DND-41 (cell line): ENCODE measurements at regions not wholly inside any gene's neighbourhood (a gene's known extent, or its start where the extent isn't known, plus 50 kb on each side); places are given as distances from the start of the nearest gene placed in this dataset.

Experiments used
- ATAC-seq: fragments of 200-7000 bp; cut with Tn5 transposase; 3 replicates; pipeline ENCODE4 v1.9.1; 2021; ENCODE audit warnings: low read depth; ENCODE audit not compliant: insufficient read depth
- DNase-seq: peaks from one replicate; pipeline ENCODE4 v3.0.0-alpha.2; 2020
- H2AFZ ChIP-seq: 2 replicates; pipeline ENCODE4 v1.6.0; 2012; ENCODE audit warnings: low read depth, low read length
- H3K27ac ChIP-seq: 2 replicates; pipeline ENCODE4 v1.5.1; 2012; ENCODE audit warnings: low read length, inconsistent platforms
- H3K27me3 ChIP-seq: fragments of 200-600 bp; sonication (generic); 2 replicates; pipeline ENCODE4 v1.6.0; 2012; ENCODE audit warnings: low read length, mild to moderate bottlenecking, inconsistent platforms; ENCODE audit not compliant: insufficient read depth, poor library complexity
- H3K36me3 ChIP-seq: 2 replicates; pipeline ENCODE4 v1.5.1; 2012; ENCODE audit warnings: low read length, inconsistent platforms; ENCODE audit not compliant: insufficient read depth
- H3K4me1 ChIP-seq: 2 replicates; pipeline ENCODE4 v1.5.1; 2012; ENCODE audit warnings: mild to moderate bottlenecking, low read length; ENCODE audit not compliant: insufficient read depth
- H3K4me2 ChIP-seq: 2 replicates; pipeline ENCODE4 v1.6.0; 2012; ENCODE audit warnings: mild to moderate bottlenecking, moderate library complexity, low read length, inconsistent platforms; ENCODE audit not compliant: insufficient read depth
- H3K4me3 ChIP-seq, 2 experiments: fragments of 200-600 bp in 1 of 2; shearing (Covaris generic) in 1 of 2; 2 replicates each; pipeline ENCODE4 v1.5.1; 2012 to 2016; ENCODE audit warnings: inconsistent platforms in 2 of 2, low read length in 2 of 2, mild to moderate bottlenecking in 2 of 2, low read depth in 1 of 2, moderate library complexity in 1 of 2
- H3K79me2 ChIP-seq: 2 replicates; pipeline ENCODE4 v1.6.0; 2012; ENCODE audit warnings: low read length, inconsistent platforms; ENCODE audit not compliant: insufficient read depth
- H3K9ac ChIP-seq: 2 replicates; pipeline ENCODE4 v1.6.0; 2012; ENCODE audit warnings: low read depth, mild to moderate bottlenecking, inconsistent platforms, low read length, moderate library complexity
- H3K9me3 ChIP-seq: 2 replicates; pipeline ENCODE4 v1.5.1; 2012; ENCODE audit warnings: low read length, moderate library complexity, mild to moderate bottlenecking, inconsistent platforms; ENCODE audit not compliant: insufficient read depth, severe bottlenecking
- H4K20me1 ChIP-seq: 2 replicates; pipeline ENCODE4 v1.6.0; 2012; ENCODE audit warnings: low read length; ENCODE audit not compliant: insufficient read depth
- CTCF ChIP-seq: IDR thresholded peaks from 2 replicates; pipeline ENCODE4 v1.5.1; 2012; ENCODE audit warnings: borderline replicate concordance, low read length, moderate library complexity, mild to moderate bottlenecking; ENCODE audit not compliant: poor library complexity, severe bottlenecking; ENCODE audit errors: extremely low read depth
- EZH2 ChIP-seq: IDR thresholded peaks from 3 replicates; pipeline ENCODE4 v1.6.1; 2012; ENCODE audit warnings: borderline replicate concordance, low read depth, mild to moderate bottlenecking, moderate library complexity, low read length, inconsistent platforms; ENCODE audit not compliant: severe bottlenecking

DNA sequence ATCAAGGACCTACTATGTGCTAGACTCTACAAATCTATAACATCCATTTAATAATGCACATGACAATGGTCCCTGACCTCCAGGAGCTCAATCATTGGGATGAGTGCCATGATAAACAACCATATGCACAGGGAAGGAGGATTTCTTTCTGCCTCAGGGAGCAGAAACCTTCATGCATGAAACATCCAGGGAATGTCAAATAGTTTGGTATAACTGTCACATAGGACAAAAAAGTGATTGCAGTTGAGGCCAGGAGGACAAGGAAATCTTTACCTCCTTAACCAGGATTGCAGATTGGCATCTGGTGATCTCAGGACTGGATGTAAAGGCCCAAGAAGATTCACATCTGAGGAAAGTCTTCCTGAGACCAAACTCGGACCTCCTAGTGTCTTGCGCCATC lies 993.1 kb downstream of the KCNMA1 start:
- H4K20me1 ChIP-seq: no peaks in the 10 kb centered on the region
- TF ChIP-seq EZH2: no peak
- TF ChIP-seq CTCF: no peak
- ATAC-seq: no peak
- H3K79me2 ChIP-seq: no peaks in the 10 kb centered on the region
- H3K27me3 ChIP-seq: no peaks in the 10 kb centered on the region
- DNase-seq: no peak
- H3K4me3 ChIP-seq: no peak overlapping the region
- H3K36me3 ChIP-seq: no peaks in the 10 kb centered on the region
- no peaks in the 10 kb centered on the region for H3K9me3 ChIP-seq
- no peak overlapping the region for H3K9ac ChIP-seq
- H3K4me2 ChIP-seq: no peak overlapping the region
- no peak overlapping the region for H2AFZ ChIP-seq
- H3K4me1 ChIP-seq: no peaks in the 10 kb centered on the region
- H3K27ac ChIP-seq: no peak overlapping the region

DNA sequence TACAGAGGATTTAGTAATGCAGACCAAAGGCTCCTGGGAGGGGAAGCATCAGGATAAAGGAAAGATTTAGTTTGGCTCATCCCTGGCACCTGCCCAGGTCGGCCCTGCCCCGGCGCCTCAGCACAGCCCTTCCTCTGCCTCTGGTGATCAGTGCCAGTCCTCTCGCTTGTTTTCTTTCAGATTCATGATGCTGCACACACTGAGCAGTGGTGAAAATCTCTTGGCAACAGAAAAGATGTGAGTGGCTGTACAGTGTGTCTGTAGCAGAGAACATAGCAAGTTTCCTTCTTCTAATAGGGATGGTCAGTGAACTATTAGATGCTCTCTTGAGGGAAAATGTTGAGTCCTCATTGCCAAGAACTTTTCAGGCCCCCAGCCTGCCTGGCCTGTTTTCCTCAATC lies 994.1 kb downstream of the KCNMA1 start:
- Histone ChIP-seq H4K20me1 (no peaks in the 10 kb centered on the region), H3K9ac (no peak overlapping the region), H3K36me3 (no peaks in the 10 kb centered on the region), H3K79me2 (no peaks in the 10 kb centered on the region), H3K27me3 (no peaks in the 10 kb centered on the region), H2AFZ (no peak overlapping the region), H3K4me1 (no peaks in the 10 kb centered on the region), H3K27ac (no peak overlapping the region), H3K4me2 (no peak overlapping the region), H3K9me3 (no peaks in the 10 kb centered on the region), H3K4me3 (no peak overlapping the region)
- TF ChIP-seq EZH2 (no peak), CTCF (no peak)
- ATAC-seq: no peak
- DNase-seq: no peak

DNA sequence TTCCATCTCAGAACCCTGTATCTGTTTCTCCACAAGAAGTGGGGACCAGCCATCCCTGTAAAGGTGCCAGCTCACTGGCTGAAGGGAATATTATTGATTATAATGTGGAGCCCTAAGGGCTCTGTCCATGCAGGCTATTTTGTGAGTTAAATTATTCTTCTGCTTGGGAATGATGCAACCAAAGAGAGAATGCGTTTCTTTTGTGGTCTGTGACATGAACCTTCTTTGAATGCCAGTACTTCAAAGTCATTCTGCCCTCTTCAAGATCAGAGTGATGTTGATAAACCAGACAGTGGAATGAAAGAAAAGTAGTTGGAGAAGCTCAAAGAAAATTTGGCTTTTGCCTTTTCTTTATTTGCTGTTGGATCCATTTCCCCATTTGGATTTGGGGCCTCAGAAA lies 995.2 kb downstream of the KCNMA1 start:
- no peak for TF ChIP-seq CTCF
- TF ChIP-seq EZH2: no peak
- ATAC-seq: no peak
- Histone ChIP-seq H3K4me3 (no peak overlapping the region), H4K20me1 (no peaks in the 10 kb centered on the region), H3K4me1 (no peaks in the 10 kb centered on the region), H3K79me2 (no peaks in the 10 kb centered on the region), H3K27ac (no peak overlapping the region), H3K4me2 (no peak overlapping the region), H3K9me3 (no peaks in the 10 kb centered on the region), H3K36me3 (no peaks in the 10 kb centered on the region), H3K27me3 (no peaks in the 10 kb centered on the region), H3K9ac (no peak overlapping the region), H2AFZ (no peak overlapping the region)
- no peak for DNase-seq

DNA sequence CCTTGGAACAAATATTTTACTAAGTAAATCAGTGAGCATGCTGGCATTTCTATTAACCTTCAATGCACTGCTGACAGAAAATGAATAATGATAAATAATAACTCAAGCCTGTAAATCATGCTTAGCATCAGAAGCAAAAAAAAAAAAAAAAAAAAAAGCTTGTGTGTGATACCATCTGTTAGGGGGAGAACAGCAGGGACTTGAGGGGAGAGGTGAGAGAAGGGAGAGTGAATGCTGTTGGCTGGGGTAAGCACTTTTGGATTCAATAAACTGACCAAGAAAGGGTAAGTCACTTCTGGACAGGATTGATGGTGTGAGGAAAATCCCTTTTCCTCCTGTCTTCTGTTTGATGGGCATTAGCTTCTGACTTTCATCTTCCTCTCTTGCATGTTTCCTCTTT lies 996.4 kb downstream of the KCNMA1 start:
- Histone ChIP-seq H3K27me3 (no peaks in the 10 kb centered on the region), H3K4me2 (no peak overlapping the region), H3K9me3 (no peaks in the 10 kb centered on the region), H3K9ac (no peak overlapping the region), H3K4me3 (no peak overlapping the region), H3K36me3 (no peaks in the 10 kb centered on the region), H3K27ac (no peak overlapping the region), H3K79me2 (no peaks in the 10 kb centered on the region), H2AFZ (no peak overlapping the region), H3K4me1 (no peaks in the 10 kb centered on the region), H4K20me1 (no peaks in the 10 kb centered on the region)
- DNase-seq (no peak), ATAC-seq (no peak)
- TF ChIP-seq EZH2: no peak
- TF ChIP-seq CTCF: no peak
